Spleen (tissue), 11 donors: ENCODE measurements at regions not wholly inside any gene's neighbourhood (a gene's known extent, or its start where the extent isn't known, plus 50 kb on each side); places are given as distances from the start of the nearest gene placed in this dataset.

Source experiments
- DNase-seq: peaks from one replicate; pipeline ENCODE4 v3.0.0-alpha.2; 2020
- H3K27ac ChIP-seq, 8 donors: fragments of 200-600 bp; sonication (generic) in 7 of 8; 1 replicate in 4 of 8; 2 replicates in 4 of 8; pipeline versions ENCODE4 v1.5.0 to v1.8.0; 2016 to 2021; ENCODE audit warnings: inconsistent platforms in 4 of 8, mild to moderate bottlenecking in 4 of 8, moderate library complexity in 1 of 8
- H3K27me3 ChIP-seq, 7 donors: fragments of 200-600 bp; sonication (generic) in 6 of 7; replicated peaks in 1 of 7; 1 replicate in 4 of 7; 2 replicates in 3 of 7; pipeline versions ENCODE4 v1.5.0 to v1.8.0; 2016 to 2021; ENCODE audit warnings: inconsistent platforms in 3 of 7, mild to moderate bottlenecking in 1 of 7
- H3K36me3 ChIP-seq, 6 donors: fragments of 200-600 bp; sonication (generic) in 5 of 6; 1 replicate in 4 of 6; 2 replicates in 2 of 6; pipeline versions ENCODE4 v1.5.0 to v1.8.0; 2016 to 2021; ENCODE audit warnings: inconsistent platforms in 2 of 6
- H3K4me1 ChIP-seq, 6 donors: fragments of 200-600 bp; sonication (generic) in 5 of 6; 1 replicate in 3 of 6; 2 replicates in 3 of 6; pipeline versions ENCODE4 v1.5.0 to v1.8.0; 2016 to 2021; ENCODE audit warnings: inconsistent platforms in 3 of 6
- H3K4me3 ChIP-seq, 8 donors: fragments of 200-600 bp; sonication (generic) in 7 of 8; 1 replicate in 4 of 8; 2 replicates in 4 of 8; pipeline versions ENCODE4 v1.5.0 to v1.8.0; 2016 to 2021; ENCODE audit warnings: inconsistent platforms in 4 of 8, mild to moderate bottlenecking in 4 of 8, moderate library complexity in 2 of 8
- H3K9me3 ChIP-seq, 8 donors: fragments of 200-600 bp; sonication (generic) in 7 of 8; 1 replicate in 4 of 8; 2 replicates in 4 of 8; pipeline versions ENCODE4 v1.5.0 to v1.8.0; 2016 to 2021; ENCODE audit warnings: inconsistent platforms in 4 of 8
- CTCF ChIP-seq, 11 experiments: fragments of 200-600 bp in 7 of 11; fragments of 450-650 bp in 4 of 11; sonication (generic) in 4 of 11; IDR thresholded peaks in 8 of 11; conservative IDR thresholded peaks in 3 of 11; 1 replicate in 7 of 11; 2 replicates in 4 of 11; pipeline versions ENCODE4 v1.4.0 to v1.8.0; 2016 to 2021; ENCODE audit warnings: antibody characterized with exemption in 11 of 11, inconsistent platforms in 4 of 11, mild to moderate bottlenecking in 1 of 11
- POLR2A ChIP-seq, 3 donors: fragments of 450-650 bp; IDR thresholded peaks; one replicate each; pipeline ENCODE4 v1.5.1; 2017; ENCODE audit warnings: antibody characterized with exemption in 3 of 3, mild to moderate bottlenecking in 1 of 3
- POLR2AphosphoS5 ChIP-seq, 3 donors: sonication (generic); formaldehyde crosslinking; IDR thresholded peaks; one replicate each; pipeline ENCODE4 v1.5.1; 2017; ENCODE audit warnings: antibody characterized with exemption in 3 of 3
- WGBS, 5 donors: extraction: QIAGEN DNeasy Blood & Tissue Kit in 3 of 5; methylation state at CpG; one replicate each; pipeline versions ENCODE4 v1.1.5 to v1.1.7; 2013 to 2018; 5-methylcytosine and 5-hydroxymethylcytosine counted together
- intact Hi-C: fragments of 100-400 bp; cut with DNase I; formaldehyde crosslinking; loops from one replicate; pipeline ENCODE4 v1.15.0; 2023; ENCODE audit warnings: low total_unique reads
- donor health status: healthy with polysubstance abuse.
- donor health status: DM: no; HTN: no; CAD: no; lungs with moderate emphysema.
- donor health status: DM: no; HTN: no; CAD: no.
- donor health status: Bipolar disorder and iron deficiency.
- donor health status: healthy.
- donor health status: DM: no; HTN: no; CAD: no.
- donor health status: DM: yes; HTN: yes; CAD: no.

DNA sequence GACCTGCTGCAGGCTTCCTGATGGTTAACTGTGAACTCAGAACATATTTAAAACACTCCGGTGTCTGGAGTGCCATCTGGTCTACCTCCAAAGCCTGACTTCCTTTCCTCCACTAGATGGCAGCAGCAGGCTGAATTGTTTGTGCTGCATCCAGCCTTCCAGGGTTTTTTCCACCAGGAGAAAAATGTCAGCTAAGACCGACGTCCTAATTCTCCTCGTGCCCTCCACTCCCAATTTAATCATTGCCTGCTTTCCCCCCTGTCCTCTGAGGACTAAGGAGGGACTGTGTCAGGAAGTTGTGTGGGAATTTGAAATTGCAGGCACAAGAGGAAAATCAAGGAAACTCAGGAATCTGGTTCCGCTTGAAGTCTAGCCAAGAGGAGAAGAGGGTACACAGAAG, 165.2 kb upstream of the UMPS start:
- TF ChIP-seq POLR2A (IDR thresholded peaks at IDR 0.05): no peak
- TF ChIP-seq CTCF (IDR thresholded peaks at IDR 0.05 in 8 of 11, conservative IDR thresholded peaks at IDR 0.05 in 3 of 11): peak; percentile 67 to 88 (median 84)
- TF ChIP-seq POLR2AphosphoS5 (IDR thresholded peaks at IDR 0.05): peak in 1 of 3 donors; percentile 53
- intact Hi-C loops: loop anchor here (5.0 kb wide), 1 partner anchor 122 kb away; no protein-coding TSS in a partner anchor
- Histone ChIP-seq H3K27ac (no peak overlapping the region), H3K9me3 (no peaks in the 10 kb centered on the region), H3K27me3 (no peaks in the 10 kb centered on the region), H3K36me3 (peaks cover 0 to 12% (median 0%) of the 10 kb centered on the region in 6 donors), H3K4me1 (peaks cover 0 to 16% (median 8%) of the 10 kb centered on the region in 6 donors), H3K4me3 (no peak overlapping the region)
- WGBS, 5 donors: 18 to 20% (median 18%) methylated on average over 5 of the region's 5 CpGs
- DNase-seq: no peak

DNA sequence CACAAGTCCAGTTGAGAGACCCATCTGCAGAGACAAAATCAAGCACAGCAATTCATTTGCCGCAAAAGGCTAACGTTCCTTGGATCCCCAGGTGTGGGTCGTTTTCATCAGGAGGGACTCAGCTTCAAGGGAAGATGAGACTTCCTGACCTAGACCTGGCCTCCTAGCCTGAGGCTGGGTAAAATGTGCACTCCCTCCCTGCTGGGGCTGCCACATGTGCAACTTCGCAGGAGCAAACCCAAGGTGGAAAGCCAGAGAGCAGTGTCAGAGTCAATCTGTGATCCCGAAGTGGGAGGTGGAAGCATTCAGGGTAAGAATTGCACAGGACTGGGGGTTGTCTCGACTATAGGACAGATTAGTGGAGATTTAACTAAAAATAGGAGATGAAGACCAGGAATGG, 164.7 kb upstream of the UMPS start:
- WGBS, 5 donors: 68 to 80% (median 73%) methylated on average over 6 of the region's 6 CpGs
- intact Hi-C loops: loop anchor here (5.0 kb wide), 1 partner anchor 122 kb away; no protein-coding TSS in a partner anchor
- no peak for DNase-seq
- no peaks in the 10 kb centered on the region for H3K27me3 ChIP-seq
- no peak overlapping the region for H3K4me3 ChIP-seq
- H3K4me1 ChIP-seq: peaks cover 0 to 14% (median 7%) of the 10 kb centered on the region in 6 donors
- peaks cover 0 to 12% (median 0%) of the 10 kb centered on the region in 6 donors for H3K36me3 ChIP-seq
- no peaks in the 10 kb centered on the region for H3K9me3 ChIP-seq
- TF ChIP-seq CTCF (IDR thresholded peaks at IDR 0.05 in 8 of 11, conservative IDR thresholded peaks at IDR 0.05 in 3 of 11) (no peak), POLR2AphosphoS5 (IDR thresholded peaks at IDR 0.05) (no peak), POLR2A (IDR thresholded peaks at IDR 0.05) (no peak)
- H3K27ac ChIP-seq: no peak overlapping the region

DNA sequence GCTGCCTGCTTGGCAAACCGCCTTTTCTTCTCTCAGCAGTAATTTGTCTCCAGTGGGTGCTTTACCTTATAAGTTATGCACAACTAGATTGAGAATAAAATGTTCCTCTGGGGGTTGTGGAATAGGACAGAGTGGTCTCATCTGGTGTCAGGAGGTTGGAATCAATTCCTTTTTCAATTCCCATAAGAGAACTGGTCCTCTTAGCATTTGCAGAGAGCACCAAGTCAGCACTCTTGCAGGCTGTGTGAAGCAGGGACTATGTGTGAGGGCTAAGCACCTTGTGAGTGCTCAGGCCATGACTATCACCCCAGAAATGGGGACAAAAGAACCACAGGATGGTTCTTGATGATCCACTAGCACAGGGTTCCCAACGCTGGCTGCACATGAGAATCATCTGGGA, 163.6 kb upstream of the UMPS start:
- H3K27me3 ChIP-seq: no peaks in the 10 kb centered on the region
- no peaks in the 10 kb centered on the region for H3K9me3 ChIP-seq
- no peak overlapping the region for H3K27ac ChIP-seq
- no peak for DNase-seq
- H3K4me1 ChIP-seq: peaks cover 0 to 14% (median 7%) of the 10 kb centered on the region in 6 donors
- intact Hi-C loops: loop anchor here (5.0 kb wide), 1 partner anchor 121 kb away; no protein-coding TSS in a partner anchor
- TF ChIP-seq POLR2A (IDR thresholded peaks at IDR 0.05) (no peak), POLR2AphosphoS5 (IDR thresholded peaks at IDR 0.05) (no peak), CTCF (IDR thresholded peaks at IDR 0.05 in 8 of 11, conservative IDR thresholded peaks at IDR 0.05 in 3 of 11) (no peak)
- no peak overlapping the region for H3K4me3 ChIP-seq
- 46 to 70% (median 63%) methylated on average over 2 of the region's 2 CpGs for WGBS, 5 donors
- peaks cover 0 to 12% (median 0%) of the 10 kb centered on the region in 6 donors for H3K36me3 ChIP-seq

DNA sequence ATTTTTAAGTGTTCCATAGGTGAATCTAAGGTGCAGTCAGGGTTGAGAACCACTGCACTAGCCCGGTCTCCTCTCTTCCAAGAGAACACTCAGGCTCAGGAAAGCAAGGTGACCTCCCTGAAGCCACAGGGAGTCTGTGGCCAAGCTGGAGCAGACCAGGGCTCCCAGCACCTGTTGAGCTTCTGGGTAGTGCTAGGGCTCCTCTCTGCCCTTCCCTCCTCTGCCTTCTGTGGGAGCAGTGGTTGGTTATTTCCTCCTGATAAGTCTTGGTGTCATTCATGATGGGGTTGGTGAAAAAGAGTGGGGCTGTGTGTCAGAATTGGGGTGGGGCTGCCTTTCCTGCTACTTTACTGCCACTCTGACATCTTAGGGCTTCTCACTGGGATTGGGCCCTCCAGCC, 163.1 kb upstream of the UMPS start:
- no peak for TF ChIP-seq POLR2A (IDR thresholded peaks at IDR 0.05)
- no peak for TF ChIP-seq CTCF (IDR thresholded peaks at IDR 0.05 in 8 of 11, conservative IDR thresholded peaks at IDR 0.05 in 3 of 11)
- no peak for TF ChIP-seq POLR2AphosphoS5 (IDR thresholded peaks at IDR 0.05)
- H3K27ac ChIP-seq: no peak overlapping the region

More for the DNA sequence above, 163.1 kb upstream of the UMPS start:
- 45 to 83% (median 59%) methylated on average over 1 of the region's 1 CpG for WGBS, 5 donors
- Histone ChIP-seq H3K36me3 (peaks cover 0 to 12% (median 0%) of the 10 kb centered on the region in 6 donors), H3K27me3 (no peaks in the 10 kb centered on the region), H3K4me1 (peaks cover 0 to 14% (median 7%) of the 10 kb centered on the region in 6 donors), H3K9me3 (no peaks in the 10 kb centered on the region), H3K4me3 (no peak overlapping the region)
- intact Hi-C loops: loop anchor here (5.0 kb wide), 1 partner anchor 120 kb away; no protein-coding TSS in a partner anchor
- no peak for DNase-seq
